ENCODE measurements at regions not wholly inside any gene's neighbourhood (a gene's known extent, or its start where the extent isn't known, plus 50 kb on each side); places are given as distances from the start of the nearest gene placed in this dataset.
"Not testable (repeated sequence)": the region's sequence is repeated elsewhere in the genome, so short reads cannot be mapped to it uniquely, and the experiment has no call there.

DNA sequence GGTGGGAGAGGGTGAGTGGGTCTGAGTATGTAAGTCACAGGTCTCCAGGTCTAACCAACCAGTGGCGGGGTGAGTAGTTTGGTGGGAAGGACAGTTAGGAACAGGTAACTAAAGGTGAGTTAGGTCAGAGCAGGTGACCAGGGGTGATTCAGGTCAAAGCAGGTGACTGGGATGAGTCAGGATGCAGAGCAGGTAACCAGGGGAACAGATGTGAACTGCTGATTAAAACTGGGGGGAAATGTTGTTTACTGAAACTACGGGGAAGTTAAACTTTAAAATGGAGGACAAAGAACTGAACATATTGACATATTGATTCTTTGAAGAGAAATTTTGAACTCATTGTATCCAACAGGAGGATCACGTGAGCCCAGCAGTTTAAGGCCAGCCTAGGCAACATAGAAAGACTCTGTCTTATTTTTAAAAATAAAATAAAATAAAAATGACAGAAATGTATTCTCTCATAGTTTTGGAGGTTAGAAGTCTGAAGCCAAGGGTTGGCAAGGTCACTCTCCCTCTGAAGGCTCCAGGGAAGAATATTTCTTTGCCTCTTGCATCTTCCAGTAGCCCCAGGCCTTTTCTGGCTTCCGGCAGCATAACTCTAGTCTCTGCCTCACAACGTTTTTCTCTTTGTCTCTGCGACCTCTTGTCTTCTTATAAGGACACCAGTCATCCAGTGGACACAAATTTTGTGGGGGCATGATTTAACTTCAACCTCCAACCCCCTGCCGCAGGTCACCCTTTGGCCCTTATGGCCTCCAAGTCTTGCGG, 64.3 kb upstream of the TINAGL1 start:
- FAIRE-seq: no peak

DNA sequence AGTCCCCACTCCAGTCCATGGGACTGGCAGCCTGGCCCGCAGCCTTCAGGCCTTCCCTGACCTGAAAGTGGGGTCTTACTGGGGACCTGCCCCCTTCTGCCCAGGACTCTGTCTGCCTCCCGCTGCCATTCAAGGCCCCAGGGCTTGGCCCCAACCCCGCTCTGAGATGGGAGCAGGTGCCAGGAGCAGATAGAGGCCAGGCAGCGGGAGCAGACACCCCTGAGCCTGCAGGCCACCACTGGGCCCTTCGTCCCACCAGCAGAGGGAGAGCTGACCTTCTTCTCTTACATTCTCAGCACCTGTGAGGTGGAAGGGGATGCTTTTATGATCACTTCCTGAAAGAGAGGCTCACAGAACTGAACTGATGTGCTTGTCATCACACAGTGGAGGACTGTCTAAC, 62.2 kb upstream of the TINAGL1 start:
- FAIRE-seq: no peak

DNA sequence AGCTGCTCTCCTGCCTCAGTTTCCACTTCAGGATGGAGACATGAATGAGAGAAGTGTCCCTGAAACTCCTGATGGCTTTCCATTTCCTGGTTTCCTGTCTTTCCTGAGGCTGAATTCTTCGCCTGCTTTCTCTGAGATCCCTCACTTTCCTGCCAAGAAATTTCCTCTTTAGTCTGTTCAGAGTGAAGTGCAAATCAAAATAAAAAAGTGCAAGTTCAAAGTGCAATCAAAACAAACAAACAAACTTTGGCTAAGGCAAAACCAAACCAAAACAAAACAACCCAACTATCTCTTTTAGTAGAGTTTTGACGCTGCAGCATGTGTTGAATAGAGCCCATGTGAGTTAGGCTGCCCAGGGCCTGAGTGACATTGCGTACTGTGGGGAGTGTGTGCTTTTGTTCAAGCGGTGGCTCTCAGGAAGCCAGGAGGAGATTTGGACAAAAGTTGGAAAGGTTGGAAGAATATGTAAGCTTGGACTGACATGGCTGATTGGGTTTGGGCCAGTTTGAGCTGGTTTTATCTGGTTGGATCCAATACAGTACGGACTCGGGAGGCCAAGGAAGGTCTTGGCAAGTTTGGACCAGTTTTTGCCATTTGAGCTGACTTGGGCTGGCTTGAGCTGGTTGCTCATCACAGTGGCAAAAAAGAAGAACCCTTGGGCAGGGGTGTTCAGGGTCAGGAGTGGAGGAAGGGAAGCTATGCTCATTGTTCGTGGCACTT, 61.1 kb upstream of the TINAGL1 start:
- no peak for FAIRE-seq

DNA sequence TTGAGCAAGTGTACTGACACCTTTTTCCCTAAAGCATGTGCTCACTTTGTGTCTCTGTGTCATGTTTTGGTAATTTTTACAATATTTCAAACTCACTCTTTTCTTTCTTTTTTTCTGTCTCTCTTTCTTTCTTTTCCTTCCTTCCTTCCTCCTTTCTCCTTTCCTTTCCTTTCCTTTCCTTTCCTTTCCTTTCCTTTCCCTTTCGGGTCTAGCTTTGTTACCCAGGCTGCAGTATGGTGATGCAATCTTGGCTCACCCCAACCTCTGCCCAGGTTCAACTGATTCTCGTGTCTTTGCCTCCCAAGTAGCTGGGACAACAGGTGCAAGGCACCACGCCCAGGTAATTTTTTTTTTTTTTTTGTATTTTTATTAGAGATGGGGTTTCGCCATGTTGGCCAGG, 60.4 kb upstream of the TINAGL1 start:
- FAIRE-seq: no peak

DNA sequence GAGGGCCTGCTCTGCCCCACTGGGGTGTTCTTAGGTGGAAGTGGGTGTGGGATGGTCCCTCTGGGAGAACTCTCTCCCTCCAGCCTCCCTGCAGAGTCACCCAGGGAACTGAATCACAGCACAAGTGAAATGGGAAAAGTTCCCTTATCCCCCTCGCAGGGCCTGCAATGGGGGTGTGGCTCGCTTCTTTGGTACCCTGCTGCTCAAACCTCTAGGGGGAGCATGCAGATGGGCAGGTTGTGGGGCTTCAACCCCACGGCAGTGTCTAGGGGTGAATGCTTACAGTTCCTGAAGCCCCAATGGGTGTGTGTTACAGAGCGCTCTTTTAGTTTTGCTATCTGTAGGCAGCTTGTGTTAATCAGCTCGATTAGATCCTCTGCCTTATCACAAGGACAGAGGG, 59.0 kb upstream of the TINAGL1 start:
- no peak for FAIRE-seq

DNA sequence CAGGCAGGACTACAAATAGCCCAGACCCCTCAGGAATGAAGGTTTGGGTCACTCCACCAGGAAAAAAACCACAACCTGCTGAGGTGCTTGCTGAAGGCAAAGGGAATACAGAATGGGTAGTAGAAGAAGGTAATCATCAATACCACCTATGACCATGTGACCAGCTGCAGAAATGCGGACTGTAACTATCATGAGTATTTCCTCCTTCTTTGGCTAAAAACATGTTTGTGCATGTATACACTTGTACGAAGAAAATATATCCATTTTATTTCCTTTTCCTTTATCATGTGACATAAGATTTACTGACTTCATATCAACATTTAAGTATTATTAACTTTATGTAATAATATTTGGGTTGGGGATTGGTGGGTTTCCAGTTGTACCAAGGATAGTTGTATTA, 58.3 kb upstream of the TINAGL1 start:
- not testable (repeated sequence) for FAIRE-seq

DNA sequence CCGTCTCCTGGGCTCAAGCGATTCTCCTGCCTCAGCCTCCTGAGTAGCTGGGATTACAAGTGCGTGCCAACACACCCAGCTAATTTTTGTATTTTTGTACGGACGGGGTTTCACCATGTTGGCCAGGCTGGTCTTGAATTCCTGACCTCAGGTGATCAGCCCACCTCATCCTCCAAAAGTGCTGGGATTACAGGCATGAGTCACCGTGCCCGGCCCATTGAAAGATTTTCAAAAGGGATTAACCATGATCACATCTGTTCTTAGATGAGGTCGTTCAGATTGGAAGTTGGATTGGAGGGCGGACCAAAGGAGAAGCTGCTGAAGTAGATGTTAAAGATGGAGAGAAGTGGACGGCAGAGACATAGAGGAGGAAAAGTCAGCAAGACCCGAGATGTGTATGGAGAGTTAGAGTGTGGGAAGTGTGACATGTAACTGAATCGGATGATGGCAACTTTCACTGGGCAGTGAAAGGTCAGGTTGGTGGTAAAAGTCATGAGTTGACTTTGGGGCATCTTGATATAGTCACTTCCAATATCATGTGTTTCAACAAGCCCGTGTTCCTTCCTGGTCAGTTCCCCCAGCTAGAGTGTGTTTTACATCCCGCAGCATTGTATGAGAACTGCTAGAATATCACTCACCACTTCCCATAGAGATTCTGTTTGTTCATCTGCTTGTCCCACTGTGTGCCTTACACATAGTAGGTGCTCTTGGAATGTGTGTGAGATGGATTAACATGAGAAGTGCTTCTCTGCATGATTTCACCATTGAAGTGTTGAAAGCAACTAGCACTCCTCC, 54.4 kb upstream of the TINAGL1 start:
- FAIRE-seq: no peak

DNA sequence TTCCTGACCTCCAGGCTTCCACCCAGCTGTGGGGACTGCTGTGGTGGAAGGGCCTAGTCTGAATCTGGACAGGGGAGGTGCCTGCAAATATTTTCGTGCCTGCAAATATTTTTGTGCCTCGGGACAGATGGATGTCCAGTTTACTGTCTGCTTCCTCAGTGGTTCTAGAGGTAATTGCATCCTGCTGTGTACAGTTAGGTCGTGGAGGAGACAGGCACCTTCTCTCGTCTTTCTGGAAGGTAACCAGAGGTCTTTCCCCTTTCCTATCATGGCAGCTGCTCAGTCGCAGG, 53.8 kb upstream of the TINAGL1 start:
- no peak for FAIRE-seq

DNA sequence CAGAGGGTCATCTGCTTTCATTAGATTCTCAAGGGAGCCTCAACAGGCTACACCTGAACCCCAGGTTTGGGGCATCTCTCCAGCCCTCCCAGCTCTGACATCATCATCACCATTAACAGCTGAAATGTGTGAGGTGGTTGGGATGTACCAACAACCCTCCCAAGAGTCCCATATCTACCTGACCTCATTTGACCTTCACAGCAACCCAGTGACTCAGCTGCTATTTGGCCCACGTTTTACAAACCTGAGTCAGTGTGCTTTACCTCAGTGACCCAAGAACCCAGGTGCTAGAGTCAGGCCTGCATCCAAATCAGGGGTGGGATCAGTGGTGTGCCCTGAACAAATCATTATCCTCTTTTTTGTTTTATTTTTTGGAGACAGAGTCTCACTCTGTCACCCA, 53.3 kb upstream of the TINAGL1 start:
- no peak for FAIRE-seq

DNA sequence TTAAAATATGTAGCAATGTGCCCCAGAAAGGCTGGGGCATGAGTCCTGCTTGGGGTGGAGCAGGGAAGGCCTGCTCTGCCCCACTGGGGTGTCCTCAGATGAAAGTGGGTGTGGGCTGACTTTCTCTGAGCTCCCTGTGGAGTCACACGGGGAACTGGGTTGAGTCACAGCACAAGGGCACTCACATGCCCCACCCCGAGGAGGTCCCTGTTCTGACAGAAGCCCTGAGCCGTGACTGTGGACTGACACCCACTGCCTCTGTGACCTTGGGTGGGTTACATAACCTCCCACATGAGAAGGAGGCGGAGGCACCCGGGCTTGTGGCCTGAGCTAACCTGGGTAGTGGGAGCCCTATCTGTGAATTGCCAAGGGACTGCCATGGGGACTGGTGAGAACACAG, 52.5 kb upstream of the TINAGL1 start:
- no peak for FAIRE-seq

DNA sequence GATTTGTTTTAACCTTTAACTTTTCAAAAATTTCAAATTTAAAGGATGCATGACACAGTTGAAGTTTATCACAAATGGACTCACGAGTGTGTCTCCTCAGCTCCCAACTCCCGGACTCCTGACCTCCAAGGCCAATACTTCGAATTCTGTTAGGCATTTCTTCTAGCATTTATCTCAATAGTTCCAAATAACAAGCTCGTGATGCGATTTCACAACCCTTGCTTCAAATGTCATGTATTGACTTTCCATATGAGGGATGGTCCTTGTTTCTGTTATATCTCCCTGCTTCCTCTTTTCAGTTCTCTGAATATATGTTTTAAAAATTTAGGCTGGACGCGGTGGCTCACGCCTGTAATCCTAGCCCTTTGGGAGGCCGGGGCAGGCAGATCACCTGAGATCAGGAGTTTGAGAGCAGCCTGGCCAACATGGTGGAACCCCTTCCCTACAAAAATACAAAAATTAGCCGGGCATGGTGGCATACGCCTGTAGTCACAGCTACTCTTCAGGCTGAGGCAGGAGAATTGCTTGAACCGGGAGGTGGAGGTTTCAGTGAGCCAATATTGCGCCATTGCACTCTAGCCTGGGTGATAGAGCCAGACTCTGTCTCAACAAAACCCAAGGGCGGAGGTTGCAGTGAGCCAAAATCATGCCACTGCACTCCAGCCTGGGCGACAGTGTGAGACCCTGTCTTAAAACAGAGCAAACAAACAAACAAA, 52.0 kb upstream of the TINAGL1 start:
- FAIRE-seq: no peak

Data from colon (tissue), 2 donors.